HG03378 (cell line): ENCODE measurements at regions not wholly inside any gene's neighbourhood (a gene's known extent, or its start where the extent isn't known, plus 50 kb on each side); places are given as distances from the start of the nearest gene placed in this dataset.

Experiments
- ATAC-seq: cut with Tn5 transposase; IDR thresholded peaks from one replicate; pipeline ENCODE4 v1.9.1; 2021; ENCODE audit warnings: mild to moderate bottlenecking, moderate library complexity; ENCODE audit not compliant: unreplicated experiment

- no peak for ATAC-seq
Observed at GRCh38 chr13:44299152-44299943, 74.3 kb upstream of the SERP2 start.

- ATAC-seq = peak; percentile 82
Observed at GRCh38 chr13:44300895-44301638, 72.6 kb upstream of the SERP2 start.

- ATAC-seq = no peak
Observed at GRCh38 chr13:44301639-44302015, 72.0 kb upstream of the SERP2 start.

- no peak for ATAC-seq
Observed at GRCh38 chr13:44302233-44302632, 71.4 kb upstream of the SERP2 start.

- ATAC-seq = no peak
Observed at GRCh38 chr13:44302940-44303575, 70.6 kb upstream of the SERP2 start.

GRCh38 chr13:44303681-44304432 is 69.8 kb upstream of the SERP2 start:
- no peak for ATAC-seq

GRCh38 chr13:44304433-44304725 is 69.2 kb upstream of the SERP2 start:
- no peak for ATAC-seq

GRCh38 chr13:44305286-44305685 is 68.3 kb upstream of the SERP2 start:
- ATAC-seq = no peak

GRCh38 chr13:44305917-44306370 is 67.7 kb upstream of the SERP2 start:
- no peak for ATAC-seq

GRCh38 chr13:44306371-44307192 is 67.0 kb upstream of the SERP2 start:
- ATAC-seq = no peak

GRCh38 chr13:44307255-44307654 is 66.4 kb upstream of the SERP2 start:
- no peak for ATAC-seq

- ATAC-seq = no peak
Observed at GRCh38 chr13:44307844-44308243, 65.8 kb upstream of the SERP2 start.

- ATAC-seq = no peak
Observed at GRCh38 chr13:44308352-44308751, 65.3 kb upstream of the SERP2 start.

- ATAC-seq = no peak
Observed at GRCh38 chr13:44309794-44310757, 63.5 kb upstream of the SERP2 start.

- no peak for ATAC-seq
Observed at GRCh38 chr13:44311011-44311780, 62.4 kb upstream of the SERP2 start.

- no peak for ATAC-seq
Observed at GRCh38 chr13:44312131-44312530, 61.5 kb upstream of the SERP2 start.

- no peak for ATAC-seq
Observed at GRCh38 chr13:44312834-44313551, 60.6 kb upstream of the SERP2 start.

- no peak for ATAC-seq
Observed at GRCh38 chr13:44313674-44314073, 60.0 kb upstream of the SERP2 start.
